ENCODE measurements at regions not wholly inside any gene's neighbourhood (a gene's known extent, or its start where the extent isn't known, plus 50 kb on each side); places are given as distances from the start of the nearest gene placed in this dataset.

DNA sequence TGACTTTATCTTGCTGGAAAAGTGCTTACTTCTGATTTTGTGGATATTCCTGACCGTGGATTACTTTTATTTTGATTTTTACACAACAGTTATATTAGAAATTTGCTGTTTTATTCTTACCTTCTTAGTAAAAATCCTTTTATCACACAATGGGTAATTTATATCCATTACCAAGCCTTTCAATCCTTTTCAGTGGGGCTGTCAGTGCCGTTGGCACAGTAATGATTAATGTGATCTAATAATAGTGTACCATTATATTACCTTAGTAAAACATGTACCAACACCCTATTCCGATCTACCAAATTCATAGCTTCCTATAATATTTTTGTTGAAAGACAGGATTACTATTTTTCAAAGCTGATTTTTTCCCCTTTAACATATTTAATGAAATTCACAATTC is 87.3 kb upstream of the ZNF536 start:
- Histone ChIP-seq H3K9ac (replicated peaks in 1 of 4; ENCODE audit: extremely low read depth in 1 of 4, low read depth in 3 of 4, low read length in 3 of 4) (no peak overlapping the region), H2BK20ac (ENCODE audit: low read length) (no peak overlapping the region), H3K4me2 (ENCODE audit: insufficient read depth in 1 of 2, low read depth in 2 of 2, low read length in 2 of 2) (no peak overlapping the region), H3K4me1 (replicated peaks in 1 of 4; ENCODE audit: control insufficient read depth in 3 of 4, insufficient read depth in 4 of 4, low read length in 3 of 4) (peaks cover 0 to 6% (median under 1%) of the 10 kb centered on the region in 4 experiments; a peak in 3 of 7 replicates), H2AK5ac (ENCODE audit: low read depth, low read length) (no peak overlapping the region), H2BK12ac (ENCODE audit: low read depth, low read length) (no peak overlapping the region), H3K4ac (replicated peaks; ENCODE audit: insufficient read length, low read depth, low read length) (no peak overlapping the region), H2BK5ac (ENCODE audit: low read depth, low read length) (no peak overlapping the region), H3K27me3 (replicated peaks in 1 of 4; ENCODE audit: control insufficient read depth in 3 of 4, extremely low read depth in 1 of 4, insufficient read depth in 3 of 4, low read length in 3 of 4) (no peaks in the 10 kb centered on the region; a peak in 1 of 7 replicates), H3K79me1 (ENCODE audit: low read depth, low read length) (no peaks in the 10 kb centered on the region), H4K8ac (ENCODE audit: extremely low read depth, insufficient read depth, low read length) (no peak overlapping the region), H2BK120ac (replicated peaks; ENCODE audit: low read depth, low read length) (no peak overlapping the region), H3K14ac (ENCODE audit: insufficient read length) (no peak overlapping the region), H3K23me2 (ENCODE audit: low read depth, low read length) (peaks cover 8% of the 10 kb centered on the region; the same call in 1 of the 2 replicates), H2AFZ (ENCODE audit: low read length) (no peak overlapping the region), H3K79me2 (ENCODE audit: control insufficient read depth in 1 of 2, insufficient read depth in 2 of 2, low read length in 2 of 2) (no peaks in the 10 kb centered on the region), H3K27ac (ENCODE audit: low read depth, low read length) (no peak overlapping the region), H4K5ac (ENCODE audit: insufficient read length, low read depth, low read length) (no peak overlapping the region), H2BK15ac (ENCODE audit: low read length) (no peak overlapping the region), H3K9me3 (ENCODE audit: insufficient read depth in 2 of 2, low read depth in 1 of 2, low read length in 1 of 2) (no peaks in the 10 kb centered on the region), H4K20me1 (replicated peaks in 1 of 2; ENCODE audit: control insufficient read depth in 1 of 2, insufficient read depth in 2 of 2, low read length in 2 of 2) (no peaks in the 10 kb centered on the region), H3K56ac (replicated peaks; ENCODE audit: insufficient read length, low read depth, low read length) (no peak overlapping the region), H3K4me3 (ENCODE audit: extremely low read depth in 1 of 4, insufficient read depth in 2 of 4, low read depth in 3 of 4, low read length in 4 of 4) (no peak overlapping the region), H3K36me3 (ENCODE audit: control insufficient read depth in 2 of 4, insufficient read depth in 4 of 4, low read length in 3 of 4) (no peaks in the 10 kb centered on the region), H3K18ac (ENCODE audit: extremely low read depth, low read length) (no peak overlapping the region), H4K91ac (replicated peaks; ENCODE audit: insufficient read length, low read length) (no peak overlapping the region), H3K23ac (ENCODE audit: insufficient read length) (no peak overlapping the region)
- ChIA-PET CTCF (ENCODE audit: partially characterized antibody) (no interaction called here), POLR2A (ENCODE audit: partially characterized antibody) (no interaction called here)
- 91% methylated on average over 3 of the region's 3 CpGs; no CpG with 5 or more reads in 1 of the 2 experiments for WGBS, 2 experiments (ENCODE audit: extremely low coverage in 1 of 2, insufficient coverage in 1 of 2, insufficient read length in 1 of 2, insufficient replicate concordance in 2 of 2, low coverage in 1 of 2, low lambda C conversion rate in 2 of 2, missing lambda C conversion rate in 1 of 2)
- FAIRE-seq, result no peak
- DNase-seq (ENCODE audit: low read depth in 1 of 2, low spot score in 2 of 2), result no peak
- no peak for TF ChIP-seq SIX5 (IDR thresholded peaks at IDR 0.05; ENCODE audit: low read depth, low read length)
- TF ChIP-seq TAF7 (optimal IDR thresholded peaks at IDR 0.05; ENCODE audit: borderline replicate concordance, low read depth, low read length), result no peak
- no peak for TF ChIP-seq KDM1A (IDR thresholded peaks at IDR 0.05; ENCODE audit: borderline replicate concordance, low read length)
- TF ChIP-seq KDM4A (IDR thresholded peaks at IDR 0.05; ENCODE audit: low read depth, low read length, severe bottlenecking), result no peak
- TF ChIP-seq RAD21 (IDR thresholded peaks at IDR 0.05 in 1 of 2, conservative IDR thresholded peaks at IDR 0.05 in 1 of 2; ENCODE audit: low read depth in 2 of 2, low read length in 2 of 2), result no peak
- TF ChIP-seq JUND (IDR thresholded peaks at IDR 0.05; ENCODE audit: low read length), result no peak
- TF ChIP-seq RFX5 (IDR thresholded peaks at IDR 0.05; ENCODE audit: borderline replicate concordance, low read depth, low read length), result no peak
- no peak for TF ChIP-seq EZH2 (IDR thresholded peaks at IDR 0.05; ENCODE audit: low read depth, low read length, severe bottlenecking)
- TF ChIP-seq RBBP5 (IDR thresholded peaks at IDR 0.05; ENCODE audit: borderline replicate concordance, low read depth, low read length), result no peak
- TF ChIP-seq EGR1 (IDR thresholded peaks at IDR 0.05; ENCODE audit: borderline replicate concordance, low read depth, low read length), result no peak
- TF ChIP-seq SP2 (IDR thresholded peaks at IDR 0.05; ENCODE audit: low read length), result no peak
- no peak for TF ChIP-seq CHD2 (IDR thresholded peaks at IDR 0.05; ENCODE audit: low read length)
- TF ChIP-seq YY1 (IDR thresholded peaks at IDR 0.05; ENCODE audit: low read depth, low read length), result no peak
- TF ChIP-seq CEBPB (IDR thresholded peaks at IDR 0.05; ENCODE audit: low read depth, low read length), result no peak
- no peak for TF ChIP-seq ZNF274 (IDR thresholded peaks at IDR 0.05; ENCODE audit: borderline replicate concordance, extremely low read depth, low read length)
- TF ChIP-seq, protein P1, sequence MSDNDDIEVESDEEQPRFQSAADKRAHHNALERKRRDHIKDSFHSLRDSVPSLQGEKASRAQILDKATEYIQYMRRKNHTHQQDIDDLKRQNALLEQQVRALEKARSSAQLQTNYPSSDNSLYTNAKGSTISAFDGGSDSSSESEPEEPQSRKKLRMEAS (IDR thresholded peaks at IDR 0.05), result no peak

Measured in H1 (cell line).